ENCODE measurements at regions not wholly inside any gene's neighbourhood (a gene's known extent, or its start where the extent isn't known, plus 50 kb on each side); places are given as distances from the start of the nearest gene placed in this dataset.

DNA sequence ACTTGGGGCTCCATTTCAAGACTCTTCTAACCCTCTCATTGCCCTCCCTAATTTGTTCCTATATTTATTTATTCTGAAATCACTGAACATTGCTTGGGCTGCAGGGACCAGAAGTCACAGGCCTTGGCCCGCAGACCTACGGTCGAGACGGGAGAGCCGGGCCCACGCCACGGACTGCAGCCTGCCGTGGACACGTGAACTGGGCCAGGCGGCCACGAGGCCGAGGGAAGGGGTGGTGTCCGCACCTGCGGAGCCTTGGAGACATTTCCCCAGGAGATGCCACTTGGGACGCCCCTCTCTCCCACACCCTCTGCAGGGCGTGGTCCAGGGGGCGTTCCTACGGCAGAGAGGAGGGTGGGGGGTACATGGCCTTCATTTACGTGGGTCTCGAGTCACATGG is 463.9 kb downstream of the ICE1 start:
- dilution Hi-C loops (cut with MboI; ENCODE audit: extremely low pct_ligation_motif_present, low sequenced_read_pairs): no loop called here
- Histone ChIP-seq H3K27me3 (ENCODE audit: control insufficient read depth, extremely low read depth, insufficient read depth, low read length) (no peaks in the 10 kb centered on the region), H3K4me1 (ENCODE audit: control insufficient read depth, extremely low read depth, insufficient read depth, low read length) (no peaks in the 10 kb centered on the region), H3K79me2 (ENCODE audit: control insufficient read depth, insufficient read depth, low read length) (no peaks in the 10 kb centered on the region), H3K9me3 (ENCODE audit: control insufficient read depth, low read depth, low read length) (no peaks in the 10 kb centered on the region), H3K9ac (ENCODE audit: control insufficient read depth, extremely low read depth, insufficient read depth, low read length) (no peak overlapping the region), H4K20me1 (ENCODE audit: control insufficient read depth, extremely low read depth, insufficient read depth, low read length) (no peaks in the 10 kb centered on the region), H3K4me2 (ENCODE audit: control insufficient read depth, extremely low read depth, insufficient read depth, low read depth, low read length) (no peak overlapping the region), H2AFZ (ENCODE audit: control insufficient read depth, low read length) (no peak overlapping the region), H3K9me1 (ENCODE audit: control insufficient read depth, extremely low read depth, insufficient read depth, low read length) (no peaks in the 10 kb centered on the region), H3K27ac (ENCODE audit: control insufficient read depth, insufficient read depth, low read length) (no peak overlapping the region), H3K4me3 (ENCODE audit: control insufficient read depth in 2 of 3, extremely low read depth in 1 of 3, insufficient read depth in 2 of 3, low read depth in 1 of 3, low read length in 3 of 3) (no peak overlapping the region), H3K36me3 (ENCODE audit: control insufficient read depth in 2 of 2, extremely low read depth in 1 of 2, insufficient read depth in 2 of 2, low read length in 2 of 2) (no peaks in the 10 kb centered on the region)
- FAIRE-seq (no peak), DNase-seq (ENCODE audit: low read depth, low spot score) (no peak)
- TF ChIP-seq CTCF (optimal IDR thresholded peaks at IDR 0.05 in 1 of 3, IDR thresholded peaks at IDR 0.05 in 1 of 3, conservative IDR thresholded peaks at IDR 0.05 in 1 of 3; ENCODE audit: extremely low read depth in 1 of 3, insufficient read depth in 2 of 3, low read length in 3 of 3): no peak
- TF ChIP-seq EZH2 (IDR thresholded peaks at IDR 0.05; ENCODE audit: low read length): no peak

- H3K9me3 ChIP-seq (ENCODE audit: control insufficient read depth, low read depth, low read length): no peaks in the 10 kb centered on the region
- H3K79me2 ChIP-seq (ENCODE audit: control insufficient read depth, insufficient read depth, low read length): no peaks in the 10 kb centered on the region
- H3K27ac ChIP-seq (ENCODE audit: control insufficient read depth, insufficient read depth, low read length): no peak overlapping the region
- no peak overlapping the region for H3K4me2 ChIP-seq (ENCODE audit: control insufficient read depth, extremely low read depth, insufficient read depth, low read depth, low read length)
- FAIRE-seq (no peak), DNase-seq (ENCODE audit: low read depth, low spot score) (no peak)
- H4K20me1 ChIP-seq (ENCODE audit: control insufficient read depth, extremely low read depth, insufficient read depth, low read length): no peaks in the 10 kb centered on the region
- no peak overlapping the region for H3K9ac ChIP-seq (ENCODE audit: control insufficient read depth, extremely low read depth, insufficient read depth, low read length)
- no peak overlapping the region for H2AFZ ChIP-seq (ENCODE audit: control insufficient read depth, low read length)
- H3K4me3 ChIP-seq (ENCODE audit: control insufficient read depth in 2 of 3, extremely low read depth in 1 of 3, insufficient read depth in 2 of 3, low read depth in 1 of 3, low read length in 3 of 3): no peak overlapping the region
- H3K9me1 ChIP-seq (ENCODE audit: control insufficient read depth, extremely low read depth, insufficient read depth, low read length): no peaks in the 10 kb centered on the region
- dilution Hi-C loops (cut with MboI; ENCODE audit: extremely low pct_ligation_motif_present, low sequenced_read_pairs): no loop called here
- H3K4me1 ChIP-seq (ENCODE audit: control insufficient read depth, extremely low read depth, insufficient read depth, low read length): no peaks in the 10 kb centered on the region
- TF ChIP-seq CTCF (optimal IDR thresholded peaks at IDR 0.05 in 1 of 3, IDR thresholded peaks at IDR 0.05 in 1 of 3, conservative IDR thresholded peaks at IDR 0.05 in 1 of 3; ENCODE audit: extremely low read depth in 1 of 3, insufficient read depth in 2 of 3, low read length in 3 of 3) (no peak), EZH2 (IDR thresholded peaks at IDR 0.05; ENCODE audit: low read length) (no peak)
- H3K27me3 ChIP-seq (ENCODE audit: control insufficient read depth, extremely low read depth, insufficient read depth, low read length): no peaks in the 10 kb centered on the region
- no peaks in the 10 kb centered on the region for H3K36me3 ChIP-seq (ENCODE audit: control insufficient read depth in 2 of 2, extremely low read depth in 1 of 2, insufficient read depth in 2 of 2, low read length in 2 of 2)
Measured at GRCh38 chr5:5885782-5886181, 463.3 kb downstream of the ICE1 start.

All from keratinocyte (primary cell).